ENCODE measurements at regions not wholly inside any gene's neighbourhood (a gene's known extent, or its start where the extent isn't known, plus 50 kb on each side); places are given as distances from the start of the nearest gene placed in this dataset.

GRCh38 chr6:63444768-63445167, 125.0 kb upstream of the LGSN start:
- Histone ChIP-seq H3K27me3 (no peaks in the 10 kb centered on the region), H3K27ac (no peak overlapping the region), H3K4me3 (no peak overlapping the region), H3K9me3 (peaks cover 3 to 5% of the 10 kb centered on the region in 2 donors), H3K4me1 (no peaks in the 10 kb centered on the region), H3K36me3 (no peaks in the 10 kb centered on the region)
- no peak for DNase-seq (ENCODE audit: low spot score in 2 of 2)
- TF ChIP-seq POLR2AphosphoS5 (IDR thresholded peaks at IDR 0.05), result no peak
- TF ChIP-seq POLR2A (IDR thresholded peaks at IDR 0.05), result no peak
- no peak for TF ChIP-seq CTCF (IDR thresholded peaks at IDR 0.05)
- intact Hi-C loops (cut with DNase I; ENCODE audit: low total_unique reads), result no loop called here

GRCh38 chr6:63446405-63446804, 125.9 kb upstream of the LOC128125822 start:
- H3K4me3 ChIP-seq, result no peak overlapping the region
- no peaks in the 10 kb centered on the region for H3K36me3 ChIP-seq
- H3K4me1 ChIP-seq, result no peaks in the 10 kb centered on the region
- intact Hi-C loops (cut with DNase I; ENCODE audit: low total_unique reads), result no loop called here
- H3K27ac ChIP-seq, result no peak overlapping the region
- H3K27me3 ChIP-seq, result no peaks in the 10 kb centered on the region
- TF ChIP-seq CTCF (IDR thresholded peaks at IDR 0.05), result no peak
- no peak for TF ChIP-seq POLR2A (IDR thresholded peaks at IDR 0.05)
- no peak for TF ChIP-seq POLR2AphosphoS5 (IDR thresholded peaks at IDR 0.05)
- no peak for DNase-seq (ENCODE audit: low spot score in 2 of 2)
- H3K9me3 ChIP-seq, result peaks cover 3 to 5% of the 10 kb centered on the region in 2 donors

DNA sequence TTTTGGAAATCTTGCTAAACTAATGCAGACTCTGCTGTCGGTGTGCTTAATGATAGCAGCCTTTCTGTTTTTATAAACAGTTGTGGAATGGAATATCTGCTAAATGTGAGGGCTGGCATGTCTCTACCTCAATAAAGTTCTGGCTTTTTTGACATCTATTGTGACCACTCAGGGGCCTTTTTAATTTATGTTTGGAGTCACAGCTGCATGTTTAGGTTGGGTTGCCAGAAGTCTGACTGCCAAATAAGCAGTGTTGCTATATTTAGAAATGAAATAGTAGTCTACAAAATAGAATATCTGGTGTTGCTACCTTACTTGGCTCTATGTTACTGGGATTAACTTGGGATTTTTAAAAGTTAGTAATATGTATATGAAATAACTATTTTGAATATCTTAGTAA, 125.1 kb upstream of the LOC128125822 start:
- DNase-seq (ENCODE audit: low spot score in 2 of 2), result no peak
- no peak overlapping the region for H3K27ac ChIP-seq
- TF ChIP-seq POLR2A (IDR thresholded peaks at IDR 0.05) (no peak), POLR2AphosphoS5 (IDR thresholded peaks at IDR 0.05) (no peak), CTCF (IDR thresholded peaks at IDR 0.05) (no peak)
- no peaks in the 10 kb centered on the region for H3K27me3 ChIP-seq
- intact Hi-C loops (cut with DNase I; ENCODE audit: low total_unique reads), result no loop called here
- H3K9me3 ChIP-seq, result peaks cover 2 to 5% of the 10 kb centered on the region in 2 donors
- no peak overlapping the region for H3K4me3 ChIP-seq
- H3K4me1 ChIP-seq, result no peaks in the 10 kb centered on the region
- no peaks in the 10 kb centered on the region for H3K36me3 ChIP-seq

- H3K9me3 ChIP-seq, result peaks cover 0 to 2% of the 10 kb centered on the region in 2 donors
- TF ChIP-seq CTCF (IDR thresholded peaks at IDR 0.05) (no peak), POLR2AphosphoS5 (IDR thresholded peaks at IDR 0.05) (no peak), POLR2A (IDR thresholded peaks at IDR 0.05) (no peak)
- intact Hi-C loops (cut with DNase I; ENCODE audit: low total_unique reads), result no loop called here
- no peaks in the 10 kb centered on the region for H3K27me3 ChIP-seq
- H3K4me3 ChIP-seq, result no peak overlapping the region
- H3K27ac ChIP-seq, result no peak overlapping the region
- no peaks in the 10 kb centered on the region for H3K36me3 ChIP-seq
- H3K4me1 ChIP-seq, result no peaks in the 10 kb centered on the region
- no peak for DNase-seq (ENCODE audit: low spot score in 2 of 2)
Observed at GRCh38 chr6:63448229-63448628, 124.1 kb upstream of the LOC128125822 start.

DNA sequence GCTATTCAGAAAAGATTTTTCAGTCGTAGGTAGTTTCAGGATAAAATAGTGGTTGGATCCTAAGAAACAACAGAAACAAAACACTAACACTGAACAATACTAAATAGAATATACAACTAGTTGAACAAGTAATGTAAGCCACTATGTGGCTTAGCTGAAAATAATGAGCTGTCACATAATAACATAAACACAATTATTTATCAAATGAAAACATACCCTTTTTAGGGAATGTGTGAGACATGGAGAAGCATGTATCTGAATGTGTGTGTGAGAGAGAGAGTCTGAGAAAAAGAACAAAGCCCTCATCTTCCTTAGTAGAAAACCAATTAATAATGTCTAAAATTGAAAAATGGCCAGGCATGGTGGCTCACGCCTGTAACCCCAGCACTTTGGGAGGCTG, 122.6 kb upstream of the LOC128125822 start:
- no peaks in the 10 kb centered on the region for H3K36me3 ChIP-seq
- no peak overlapping the region for H3K27ac ChIP-seq
- no peak for DNase-seq (ENCODE audit: low spot score in 2 of 2)
- intact Hi-C loops (cut with DNase I; ENCODE audit: low total_unique reads), result no loop called here
- H3K4me3 ChIP-seq, result no peak overlapping the region
- no peaks in the 10 kb centered on the region for H3K9me3 ChIP-seq
- no peaks in the 10 kb centered on the region for H3K27me3 ChIP-seq
- no peaks in the 10 kb centered on the region for H3K4me1 ChIP-seq
- TF ChIP-seq POLR2AphosphoS5 (IDR thresholded peaks at IDR 0.05) (no peak), POLR2A (IDR thresholded peaks at IDR 0.05) (no peak), CTCF (IDR thresholded peaks at IDR 0.05) (no peak)

Measured in breast epithelium (tissue), 4 donors.